ENCODE measurements at regions not wholly inside any gene's neighbourhood (a gene's known extent, or its start where the extent isn't known, plus 50 kb on each side); places are given as distances from the start of the nearest gene placed in this dataset.

DNA sequence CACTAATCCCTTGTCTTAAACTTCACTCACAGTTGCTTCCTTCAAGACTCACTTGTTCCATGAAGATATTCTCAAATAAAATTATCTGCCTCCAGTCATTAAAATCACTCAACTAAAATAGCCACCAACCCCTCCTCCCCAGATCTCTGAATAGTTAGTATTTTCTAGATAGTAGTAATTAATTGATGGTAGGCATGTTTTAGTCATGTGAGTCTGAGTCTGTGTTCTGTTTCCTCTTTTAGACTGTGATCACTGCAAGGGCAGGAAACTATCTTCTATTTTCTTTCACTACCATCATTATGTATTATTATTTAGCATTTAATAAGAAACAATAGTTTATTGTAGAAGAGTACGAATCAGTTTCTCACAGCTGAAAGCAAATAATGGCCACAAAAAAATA, 1080.5 kb downstream of the IGSF11 start:
- TF ChIP-seq GATA2 (IDR thresholded peaks at IDR 0.05; ENCODE audit: low read depth, low read length) = no peak
- no peak for TF ChIP-seq GATA3 (IDR thresholded peaks at IDR 0.05; ENCODE audit: low read depth, low read length)
